SK-N-SH treated with all-trans-retinoic acid at 6 μM for 48 hours (cell line): ENCODE measurements at regions not wholly inside any gene's neighbourhood (a gene's known extent, or its start where the extent isn't known, plus 50 kb on each side); places are given as distances from the start of the nearest gene placed in this dataset.

Experiments
- ZFP3 ChIP-seq: fragments of 250-450 bp; sonication (Bioruptor Pico); IDR thresholded peaks from 2 replicates; pipeline ENCODE4 v1.5.0; 2020; ENCODE audit warnings: mild to moderate bottlenecking, moderate library complexity
- ZFP30 ChIP-seq: fragments of 450-650 bp; formaldehyde crosslinking; IDR thresholded peaks from 2 replicates; pipeline ENCODE4 v1.5.0; 2022; ENCODE audit warnings: mild to moderate bottlenecking, moderate library complexity
- ZNF70 ChIP-seq: fragments of 450-650 bp; formaldehyde crosslinking; IDR thresholded peaks from 2 replicates; pipeline ENCODE4 v1.5.0; 2020; ENCODE audit warnings: mild to moderate bottlenecking, moderate library complexity
- TF ChIP-seq, protein P1 (sequence below): fragments of 250-450 bp; sonication (Bioruptor Pico); IDR thresholded peaks from 2 replicates; pipeline ENCODE4 v1.5.1; 2021; ENCODE audit warnings: mild to moderate bottlenecking, moderate library complexity

DNA sequence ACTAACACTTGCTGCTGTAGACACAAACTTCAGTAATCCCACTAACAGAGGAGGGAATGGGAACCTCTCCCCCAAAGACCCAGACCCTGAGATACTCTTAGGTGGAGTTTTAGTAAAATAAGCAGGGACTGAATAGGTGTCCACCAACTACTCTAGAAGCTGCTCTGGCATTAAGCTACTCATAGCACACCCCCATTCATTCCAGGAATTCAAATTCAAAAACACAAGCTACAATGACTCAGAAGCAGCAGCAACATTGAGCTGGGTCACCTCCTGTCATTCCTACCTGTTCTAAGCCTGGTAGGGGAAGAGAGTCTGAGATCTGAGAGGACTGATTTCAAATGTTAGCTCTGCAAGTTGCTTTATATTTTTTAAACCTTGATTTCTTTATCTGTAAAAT lies 135.4 kb upstream of the FRMPD4 start:
- TF ChIP-seq ZFP3 (CRISPR knock-in tag) (no peak), ZFP30 (no peak), ZNF70 (CRISPR knock-in tag) (no peak)
- TF ChIP-seq, protein P1, sequence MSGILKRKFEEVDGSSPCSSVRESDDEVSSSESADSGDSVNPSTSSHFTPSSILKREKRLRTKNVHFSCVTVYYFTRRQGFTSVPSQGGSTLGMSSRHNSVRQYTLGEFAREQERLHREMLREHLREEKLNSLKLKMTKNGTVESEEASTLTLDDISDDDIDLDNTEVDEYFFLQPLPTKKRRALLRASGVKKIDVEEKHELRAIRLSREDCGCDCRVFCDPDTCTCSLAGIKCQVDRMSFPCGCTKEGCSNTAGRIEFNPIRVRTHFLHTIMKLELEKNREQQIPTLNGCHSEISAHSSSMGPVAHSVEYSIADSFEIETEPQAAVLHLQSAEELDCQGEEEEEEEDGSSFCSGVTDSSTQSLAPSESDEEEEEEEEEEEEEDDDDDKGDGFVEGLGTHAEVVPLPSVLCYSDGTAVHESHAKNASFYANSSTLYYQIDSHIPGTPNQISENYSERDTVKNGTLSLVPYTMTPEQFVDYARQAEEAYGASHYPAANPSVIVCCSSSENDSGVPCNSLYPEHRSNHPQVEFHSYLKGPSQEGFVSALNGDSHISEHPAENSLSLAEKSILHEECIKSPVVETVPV: no peak
